ENCODE measurements at regions not wholly inside any gene's neighbourhood (a gene's known extent, or its start where the extent isn't known, plus 50 kb on each side); places are given as distances from the start of the nearest gene placed in this dataset.
A peak's percentile ranks its signal among the peaks of the same experiment; 100 is the strongest.

GRCh38 chr6:98002678-98003077, 719.7 kb upstream of the MMS22L start (continued):
- no peak for TF ChIP-seq PBX3 (IDR thresholded peaks at IDR 0.05)
- no peak for TF ChIP-seq FOXM1 (IDR thresholded peaks at IDR 0.05; ENCODE audit: low read depth)
- TF ChIP-seq REST (IDR thresholded peaks at IDR 0.05; ENCODE audit: low read depth, low read length): no peak
- no peak for TF ChIP-seq CTCF (IDR thresholded peaks at IDR 0.05)
- TF ChIP-seq MAX (IDR thresholded peaks at IDR 0.05; ENCODE audit: low read depth): no peak

GRCh38 chr6:98014442-98015201, 731.6 kb upstream of the MMS22L start:
- DNase-seq: peak; percentile 28
- H2AFZ ChIP-seq (ENCODE audit: low read depth): no peak overlapping the region
- no peaks in the 10 kb centered on the region for H3K9me2 ChIP-seq
- H3K27ac ChIP-seq (ENCODE audit: low read depth in 2 of 2, low read length in 1 of 2): peak overlapping the region in 1 of 2 experiments; percentile 93; a peak in 2 of 4 replicates
- 21% methylated on average over 6 of the region's 6 CpGs for WGBS (ENCODE audit: low lambda C conversion rate)
- H3K4me3 ChIP-seq (ENCODE audit: low read depth in 2 of 2, low read length in 1 of 2): no peak overlapping the region; a peak in 1 of 4 replicates
- H3K4me2 ChIP-seq: no peak overlapping the region
- no peaks in the 10 kb centered on the region for H3K79me2 ChIP-seq (ENCODE audit: insufficient read depth)
- H3K4me1 ChIP-seq (ENCODE audit: control insufficient read depth in 1 of 2, insufficient read depth in 2 of 2, low read depth in 1 of 2, low read length in 1 of 2): peaks cover 0 to 12% of the 10 kb centered on the region in 2 experiments; a peak in 2 of 4 replicates
- H3F3A ChIP-seq (replicated peaks; ENCODE audit: insufficient read depth): no peaks in the 10 kb centered on the region
- no peaks in the 10 kb centered on the region for H4K20me1 ChIP-seq (ENCODE audit: insufficient read depth)
- H3K27me3 ChIP-seq (ENCODE audit: insufficient read depth): no peaks in the 10 kb centered on the region
- H3K9me3 ChIP-seq: no peaks in the 10 kb centered on the region
- CTCF ChIA-PET: interaction anchor here (1.0 to 2.0 kb wide), 4 partner anchors 117 to 831 kb away, joined by 3 to 5 read pairs (median 4); no protein-coding TSS in a partner anchor
- POLR2A ChIA-PET: no interaction called here
- H3K9ac ChIP-seq: no peak overlapping the region
- H3K36me3 ChIP-seq (replicated peaks in 1 of 2; ENCODE audit: control insufficient read depth in 1 of 2, insufficient read depth in 2 of 2, low read length in 1 of 2): no peaks in the 10 kb centered on the region
- TF ChIP-seq TAF1 (IDR thresholded peaks at IDR 0.05; ENCODE audit: borderline replicate concordance, low read depth, low read length) (no peak), IRF3 (IDR thresholded peaks at IDR 0.05; ENCODE audit: low read depth, low read length) (no peak), CTCF (IDR thresholded peaks at IDR 0.05) (no peak), PBX3 (IDR thresholded peaks at IDR 0.05) (no peak), GABPA (IDR thresholded peaks at IDR 0.05; ENCODE audit: low read depth) (no peak), ELF1 (IDR thresholded peaks at IDR 0.05) (no peak), POLR2AphosphoS5 (IDR thresholded peaks at IDR 0.05; ENCODE audit: low read depth, low read length) (no peak), NFIC (IDR thresholded peaks at IDR 0.05; ENCODE audit: borderline replicate concordance) (no peak), MXI1 (IDR thresholded peaks at IDR 0.05; ENCODE audit: low read depth, low read length) (peak; percentile 45; the same call in 1 of the 2 replicates), FOXM1 (IDR thresholded peaks at IDR 0.05; ENCODE audit: low read depth) (no peak), RAD21 (IDR thresholded peaks at IDR 0.05; ENCODE audit: low read length) (peak; percentile 30; the same call in 1 of the 2 replicates), GATA2 (CRISPR knock-in tag; IDR thresholded peaks at IDR 0.05) (peak; percentile 98), USF1 (IDR thresholded peaks at IDR 0.05; ENCODE audit: borderline replicate concordance, low read depth) (no peak), EP300 (IDR thresholded peaks at IDR 0.05; ENCODE audit: borderline replicate concordance in 1 of 2, low read depth in 1 of 2, low read length in 1 of 2) (peak in 1 of 2 experiments; percentile 94; a peak in 2 of 4 replicates)
